HG03039 (cell line): ENCODE measurements at regions not wholly inside any gene's neighbourhood (a gene's known extent, or its start where the extent isn't known, plus 50 kb on each side); places are given as distances from the start of the nearest gene placed in this dataset.
"Not testable (repeated sequence)": the region's sequence is repeated elsewhere in the genome, so short reads cannot be mapped to it uniquely, and the experiment has no call there.

ENCODE experiments used
- ATAC-seq: cut with Tn5 transposase; IDR thresholded peaks from one replicate; pipeline ENCODE4 v1.9.1; 2021; ENCODE audit warnings: mild to moderate bottlenecking, moderate library complexity; ENCODE audit not compliant: unreplicated experiment

GRCh38 chr9:26508897-26509296, 383.7 kb downstream of the CAAP1 start:
- ATAC-seq, result no peak

- no peak for ATAC-seq
These were observed 388.5 kb downstream of the CAAP1 start for GRCh38 chr9:26504057-26504456.

DNA sequence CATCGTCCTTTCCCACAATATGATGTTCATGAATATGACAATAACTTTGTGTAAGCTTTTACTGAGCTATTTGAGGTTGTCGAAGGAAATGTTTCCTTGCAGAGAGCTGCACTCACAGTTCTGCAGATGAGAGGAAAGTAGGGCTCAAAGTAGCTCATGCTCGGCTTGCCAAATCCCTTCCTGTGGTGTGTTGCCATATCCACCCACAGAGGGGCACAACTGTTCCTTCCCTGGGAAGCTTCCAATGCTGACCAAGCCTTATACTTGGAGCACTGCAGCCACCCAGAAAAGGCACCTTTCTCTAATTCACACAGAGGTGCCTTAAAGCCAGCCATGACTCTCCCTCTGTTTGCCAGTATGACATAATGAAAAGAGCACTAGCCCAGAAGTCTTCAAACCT, 390.3 kb downstream of the CAAP1 start:
- ATAC-seq, result no peak

- ATAC-seq, result no peak
These were observed 392.1 kb downstream of the CAAP1 start for GRCh38 chr9:26500471-26500870.

DNA sequence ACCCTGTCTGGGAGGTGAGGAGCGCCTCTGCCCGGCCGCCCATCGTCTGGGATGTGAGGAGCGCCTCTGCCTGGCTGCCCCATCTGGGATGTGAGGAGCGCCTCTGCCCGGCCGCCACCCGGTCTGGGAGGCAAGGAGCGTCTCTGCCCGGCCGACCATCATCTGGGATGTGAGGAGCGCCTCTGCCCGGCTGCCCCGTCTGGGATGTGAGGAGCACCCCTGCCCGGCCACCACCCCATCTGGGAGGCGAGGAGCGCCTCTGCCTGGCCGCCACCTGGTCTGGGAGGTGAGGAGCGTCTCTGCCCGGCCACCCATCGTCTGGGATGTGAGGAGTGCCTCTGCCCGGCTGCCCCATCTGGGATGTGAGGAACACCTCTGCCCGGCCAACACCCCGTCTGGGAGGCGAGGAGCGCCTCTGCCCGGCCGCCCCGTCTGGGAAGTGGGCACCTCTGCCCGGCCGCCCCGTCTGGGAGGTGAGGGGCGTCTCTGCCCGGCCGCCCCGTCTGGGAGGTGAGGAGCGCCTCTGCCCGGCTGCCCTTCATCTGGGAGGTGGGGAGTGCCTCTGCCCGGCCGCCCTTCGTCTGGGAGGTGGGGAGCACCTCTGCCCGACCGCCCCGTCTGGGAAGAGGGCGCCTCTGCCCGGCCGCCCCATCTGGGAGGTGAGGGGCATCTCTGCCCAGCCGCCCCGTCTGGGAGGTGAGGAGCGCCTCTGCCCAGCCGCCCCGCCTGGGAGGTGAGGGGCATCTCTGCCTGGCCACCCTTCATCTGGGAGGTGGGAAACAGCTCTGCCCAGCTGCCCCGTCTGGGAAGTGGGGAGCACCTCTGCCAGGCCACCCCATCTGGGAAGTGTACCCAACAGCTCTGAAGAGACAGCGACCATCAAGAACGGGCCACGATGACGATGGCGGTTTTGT, 399.7 kb downstream of the CAAP1 start:
- not testable (repeated sequence) for ATAC-seq

DNA sequence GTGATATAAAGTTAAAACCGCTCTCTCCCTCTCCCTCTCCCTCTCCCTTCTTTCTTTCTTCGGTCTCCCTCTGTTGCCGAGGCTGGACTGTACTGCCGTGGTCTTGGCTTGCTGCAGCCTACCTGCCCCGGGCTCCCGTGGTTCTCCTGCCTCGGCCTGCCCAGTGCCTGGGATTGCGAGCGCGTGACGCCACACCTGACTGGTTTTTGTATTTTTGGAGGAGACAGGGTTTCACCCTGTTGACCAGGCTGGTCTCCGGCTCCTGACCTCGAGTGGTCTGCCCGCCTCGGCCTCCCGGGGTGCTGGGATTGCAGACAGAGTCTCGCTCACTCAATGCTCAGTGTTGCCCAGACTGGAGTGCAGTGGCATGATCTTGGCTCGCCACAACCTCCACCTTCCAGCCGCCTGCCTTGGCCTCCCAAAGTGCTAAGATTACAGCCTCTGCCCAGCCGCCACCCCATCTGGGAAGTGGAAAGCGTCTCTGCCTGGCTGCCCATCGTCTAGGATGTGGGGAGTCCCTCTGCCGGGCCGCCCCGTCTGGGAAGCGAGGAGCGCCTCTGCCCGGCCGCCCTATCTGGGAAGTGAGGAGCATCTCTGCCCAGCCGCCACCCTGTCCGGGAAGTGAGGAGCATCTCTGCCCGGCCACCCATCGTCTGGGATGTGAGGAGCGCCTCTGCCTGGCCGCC, 400.5 kb downstream of the CAAP1 start:
- not testable (repeated sequence) for ATAC-seq

DNA sequence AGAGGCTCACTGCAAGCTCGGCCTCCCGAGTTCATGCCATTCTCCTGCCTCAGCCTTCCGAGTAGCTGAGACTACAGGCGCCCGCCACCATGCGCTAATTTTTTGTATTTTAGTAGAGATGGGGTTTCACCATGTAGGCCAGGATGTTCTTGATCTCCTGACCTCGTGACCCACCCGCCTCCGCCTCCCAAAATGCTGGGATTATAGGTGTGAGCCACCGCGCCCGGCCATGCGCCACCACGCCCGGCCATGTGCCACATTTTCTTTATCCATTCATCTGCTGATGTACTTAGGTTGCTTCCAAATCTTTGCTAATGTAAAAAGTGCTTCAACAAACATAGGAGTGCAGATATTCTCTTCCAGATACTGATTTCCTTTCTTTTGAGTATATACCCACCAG, 408.6 kb downstream of the CAAP1 start:
- ATAC-seq, result no peak

DNA sequence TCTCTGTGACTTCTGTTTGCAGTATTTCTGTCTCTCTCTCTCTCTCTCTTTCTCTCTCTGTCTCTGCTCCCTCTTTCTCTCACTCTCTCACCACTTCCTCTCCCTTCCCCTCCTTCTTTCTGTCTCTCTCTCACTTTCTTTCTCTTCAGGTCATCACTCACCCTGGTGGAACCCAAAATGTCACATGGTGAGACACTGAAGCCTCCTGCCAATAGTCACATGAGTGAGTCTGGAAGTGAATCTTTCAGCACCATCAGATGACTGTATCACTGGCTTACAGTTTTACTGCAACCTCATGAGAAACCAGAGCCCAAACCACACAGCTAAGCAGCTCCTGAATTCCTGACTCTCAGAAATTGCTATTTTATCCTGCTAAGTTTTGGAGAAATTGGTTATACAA, 414.6 kb downstream of the CAAP1 start:
- ATAC-seq, result no peak

DNA sequence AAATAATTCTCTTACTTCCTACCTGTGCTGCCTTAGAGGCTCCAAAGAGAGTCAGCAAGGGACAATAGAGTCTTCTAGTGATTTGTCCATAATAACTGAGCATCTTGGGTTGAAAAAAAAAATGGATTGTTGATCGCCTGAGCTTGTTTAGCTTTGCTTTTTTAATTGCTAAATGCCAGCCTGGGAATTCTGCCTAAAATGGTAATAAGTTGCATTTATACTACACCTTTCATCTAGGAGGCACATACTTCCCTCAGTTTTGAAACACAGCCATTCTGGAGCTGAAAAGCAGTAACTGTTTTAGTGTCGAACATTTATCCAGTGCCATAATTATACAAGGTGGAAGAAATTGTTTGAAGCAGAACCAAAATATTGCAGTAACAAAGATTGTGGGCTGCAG, 421.3 kb downstream of the CAAP1 start:
- ATAC-seq, result no peak

DNA sequence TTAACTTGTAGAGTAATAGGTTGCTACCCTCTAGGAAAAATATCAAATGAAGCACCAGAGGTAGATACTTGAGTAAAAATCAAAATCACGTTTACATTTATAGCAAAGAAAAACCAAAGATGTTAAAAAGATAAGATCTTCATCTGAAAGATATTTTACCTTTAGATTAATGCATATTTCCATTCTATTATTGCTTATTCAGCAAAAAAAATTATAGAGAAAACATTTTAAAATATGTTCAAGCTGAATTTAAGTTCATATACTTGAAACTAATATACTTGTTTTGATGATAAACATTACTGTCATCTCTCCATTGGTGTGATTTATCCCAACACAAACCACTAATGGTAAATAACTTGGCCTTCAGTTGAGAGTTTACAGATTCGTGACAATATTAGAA, 422.3 kb downstream of the CAAP1 start:
- no peak for ATAC-seq

GRCh38 chr9:26463837-26464236, 428.8 kb downstream of the CAAP1 start:
- ATAC-seq, result no peak

- ATAC-seq, result no peak
These were observed 429.9 kb downstream of the CAAP1 start for GRCh38 chr9:26462751-26463150.

DNA sequence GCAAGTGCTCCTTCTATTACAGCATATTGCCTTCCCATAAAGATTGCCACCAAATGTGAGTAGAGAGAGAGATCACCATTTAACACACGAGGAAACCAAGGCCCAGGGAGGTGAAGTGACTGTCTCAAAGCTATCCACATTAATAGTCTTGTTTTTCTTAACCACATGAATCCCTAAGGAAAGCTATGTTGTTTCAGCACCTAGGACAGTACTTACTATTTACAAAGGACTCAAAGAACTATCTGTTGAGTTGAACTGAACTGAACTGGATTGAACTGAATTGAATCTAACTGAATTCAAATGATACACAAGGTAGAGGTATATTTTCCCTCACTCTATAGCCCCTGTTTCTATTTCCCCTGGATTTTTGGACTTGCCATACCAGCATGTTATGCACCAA, 430.4 kb downstream of the CAAP1 start:
- ATAC-seq, result no peak

GRCh38 chr9:26460624-26461023, 432.0 kb downstream of the CAAP1 start:
- no peak for ATAC-seq

- ATAC-seq, result no peak
These were observed 432.6 kb downstream of the CAAP1 start for GRCh38 chr9:26459959-26460358.

DNA sequence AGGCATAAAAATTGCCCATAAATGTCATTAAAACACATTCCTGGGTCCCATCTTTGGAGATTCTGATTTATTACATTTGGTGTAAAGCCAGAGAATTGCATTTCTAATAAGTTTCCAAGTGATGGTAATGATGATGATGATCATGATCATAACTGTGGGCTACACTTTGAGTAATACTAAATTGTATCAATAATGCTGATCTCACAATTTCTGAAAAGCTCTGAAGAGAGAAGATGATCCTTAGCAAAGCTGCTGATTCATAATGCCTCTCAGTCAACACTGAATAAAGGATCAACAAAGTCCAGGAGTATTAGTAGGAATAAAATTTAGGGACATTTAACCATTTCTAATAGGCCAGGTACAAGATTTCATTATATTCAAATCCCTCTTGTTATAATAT, 434.5 kb downstream of the CAAP1 start:
- no peak for ATAC-seq

- no peak for ATAC-seq
These were observed 435.5 kb downstream of the CAAP1 start for GRCh38 chr9:26457151-26457550.

- no peak for ATAC-seq
These were observed 453.5 kb downstream of the CAAP1 start for GRCh38 chr9:26439061-26439624.

DNA sequence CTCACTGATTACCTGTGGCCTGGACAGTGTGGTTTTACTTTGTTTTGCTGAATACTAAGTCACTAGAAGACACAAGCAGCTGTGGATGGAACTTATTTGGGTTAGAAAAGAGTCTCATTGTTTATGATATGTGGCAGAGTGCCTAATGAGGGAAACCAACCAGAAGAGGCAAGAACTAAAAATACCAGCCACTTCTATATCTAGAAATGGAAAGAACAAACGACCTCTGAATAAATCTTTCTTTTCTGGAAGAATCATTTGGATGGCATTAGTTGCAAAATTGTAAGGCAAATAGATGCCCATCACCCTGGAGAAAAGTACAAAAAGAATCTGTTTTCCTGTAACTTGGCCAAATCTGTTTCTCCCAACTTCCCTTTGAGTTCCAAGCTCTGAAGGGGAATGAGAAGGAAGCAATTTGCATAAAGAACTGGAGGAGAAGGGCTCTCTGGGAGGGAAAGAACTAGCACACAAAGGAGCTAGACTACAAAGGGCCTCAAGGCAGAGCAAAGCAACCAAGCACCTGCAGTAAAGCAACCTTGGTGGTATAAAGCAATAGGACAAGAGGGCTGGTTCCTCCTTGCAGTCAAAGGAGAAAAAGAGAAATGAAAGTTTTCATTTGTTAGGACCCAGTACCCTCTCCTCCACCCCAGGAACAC, 455.4 kb downstream of the CAAP1 start:
- ATAC-seq, result no peak

DNA sequence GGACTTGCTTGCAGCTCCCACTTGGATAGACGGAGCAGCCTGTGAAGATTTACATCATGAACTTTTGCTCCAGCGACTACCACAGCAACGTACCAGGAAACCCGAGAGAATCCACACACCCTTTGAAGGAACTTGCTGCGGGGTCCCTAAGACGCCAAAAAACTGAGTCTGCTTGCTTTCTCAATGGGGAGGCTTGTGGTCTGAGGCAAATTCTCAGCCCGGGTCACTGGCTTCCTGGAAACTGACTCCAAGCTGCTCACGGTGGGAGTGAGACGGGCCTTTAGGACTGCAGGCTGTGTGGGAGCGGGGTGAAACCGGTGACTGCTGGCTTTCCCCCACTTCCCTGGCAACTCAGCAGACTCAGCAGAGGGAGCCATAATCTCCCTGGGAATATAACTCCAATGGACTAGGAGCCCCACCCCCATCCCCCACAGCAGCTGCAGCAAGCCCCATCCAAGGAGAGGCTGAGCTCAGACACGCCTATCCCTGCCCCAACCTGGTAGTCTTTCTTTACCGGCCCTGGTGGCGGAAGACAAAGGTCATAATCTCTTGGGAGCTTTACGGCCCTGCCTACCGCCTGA, 466.0 kb downstream of the CAAP1 start:
- ATAC-seq, result no peak

DNA sequence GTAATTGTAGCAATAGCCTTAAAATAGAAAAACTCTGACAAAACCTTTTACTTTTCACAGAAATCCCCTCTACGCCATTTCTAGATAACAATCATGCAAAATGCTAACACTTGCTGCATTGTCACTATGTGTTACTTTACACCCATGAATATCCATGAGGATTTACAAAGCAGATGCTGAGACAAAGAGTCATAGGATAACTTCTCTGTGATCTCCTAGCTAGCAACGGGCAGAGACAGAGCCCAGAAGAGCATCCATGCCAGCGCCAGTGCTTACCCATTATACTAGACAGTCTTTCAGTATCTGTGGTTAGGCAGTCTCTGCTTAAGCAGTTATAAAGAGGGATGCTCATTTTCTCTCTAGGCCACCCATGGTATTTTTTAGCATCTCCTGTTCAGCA, 474.1 kb downstream of the CAAP1 start:
- no peak for ATAC-seq
